ENCODE measurements at regions not wholly inside any gene's neighbourhood (a gene's known extent, or its start where the extent isn't known, plus 50 kb on each side); places are given as distances from the start of the nearest gene placed in this dataset.

GRCh38 chrX:118286066-118286762, 59.7 kb upstream of the WDR44 start:
- TF ChIP-seq CTCF (IDR thresholded peaks at IDR 0.05) (no peak), POLR2A (IDR thresholded peaks at IDR 0.05) (no peak)
